Loucy (cell line): ENCODE measurements at regions not wholly inside any gene's neighbourhood (a gene's known extent, or its start where the extent isn't known, plus 50 kb on each side); places are given as distances from the start of the nearest gene placed in this dataset.

Source experiments
- H2AFZ ChIP-seq: fragments of 200-600 bp; sonication (generic); 2 replicates; pipeline ENCODE4 v1.6.0; 2016; ENCODE audit warnings: antibody characterized with exemption, mild to moderate bottlenecking, low read length, moderate library complexity
- H3F3A ChIP-seq: fragments of 200-600 bp; 2 replicates; pipeline ENCODE4 v1.6.0; 2016; ENCODE audit warnings: antibody characterized with exemption, low read depth, mild to moderate bottlenecking
- H3K27me3 ChIP-seq: fragments of 200-600 bp; sonication (generic); 2 replicates; pipeline ENCODE4 v1.6.1; 2014; ENCODE audit warnings: low read length, mild to moderate bottlenecking; ENCODE audit not compliant: insufficient read depth, poor library complexity, severe bottlenecking
- H3K36me3 ChIP-seq: fragments of 200-600 bp; sonication (generic); 2 replicates; pipeline ENCODE4 v1.6.1; 2016; ENCODE audit warnings: low read length; ENCODE audit not compliant: insufficient read depth
- H3K4me1 ChIP-seq: fragments of 200-600 bp; sonication (generic); 2 replicates; pipeline ENCODE4 v1.5.1; 2014; ENCODE audit warnings: low read length, mild to moderate bottlenecking; ENCODE audit not compliant: insufficient read depth, poor library complexity, severe bottlenecking
- H3K4me2 ChIP-seq: fragments of 200-600 bp; sonication (generic); 2 replicates; pipeline ENCODE4 v1.6.0; 2014; ENCODE audit warnings: antibody characterized with exemption, low read length, low read depth, mild to moderate bottlenecking; ENCODE audit not compliant: poor library complexity, severe bottlenecking
- H3K4me3 ChIP-seq: fragments of 200-600 bp; sonication (generic); 2 replicates; pipeline ENCODE4 v1.5.1; 2014; ENCODE audit warnings: low read length, mild to moderate bottlenecking, mixed read lengths; ENCODE audit not compliant: poor library complexity, severe bottlenecking
- H3K79me2 ChIP-seq: fragments of 200-600 bp; sonication (generic); 2 replicates; pipeline ENCODE4 v1.6.1; 2014; ENCODE audit warnings: low read length; ENCODE audit not compliant: insufficient read depth
- H3K9ac ChIP-seq: fragments of 200-600 bp; sonication (generic); 2 replicates; pipeline ENCODE4 v1.6.0; 2014; ENCODE audit warnings: mild to moderate bottlenecking, low read depth, low read length, moderate library complexity; ENCODE audit not compliant: poor library complexity, severe bottlenecking
- H3K9me2 ChIP-seq: fragments of 200-600 bp; sonication (generic); replicated peaks from 2 replicates; pipeline ENCODE4 v1.6.1; 2016; ENCODE audit warnings: low read depth, low read length, mixed read lengths
- H3K9me3 ChIP-seq: fragments of 200-600 bp; sonication (generic); 2 replicates; pipeline ENCODE4 v1.6.1; 2014; ENCODE audit warnings: mild to moderate bottlenecking, antibody characterized with exemption, low read length, low read depth; ENCODE audit not compliant: insufficient read depth
- H4K20me1 ChIP-seq: fragments of 200-600 bp; sonication (generic); 2 replicates; pipeline ENCODE4 v1.6.0; 2014; ENCODE audit warnings: antibody characterized with exemption, low read length, mild to moderate bottlenecking; ENCODE audit not compliant: insufficient read depth, poor library complexity, severe bottlenecking
- EZH2phosphoT487 ChIP-seq: fragments of 200-600 bp; IDR thresholded peaks from 2 replicates; pipeline ENCODE4 v1.6.1; 2018; ENCODE audit warnings: antibody characterized with exemption, mild to moderate bottlenecking, moderate library complexity, borderline replicate concordance
- TF ChIP-seq, protein P1 (sequence below): fragments of 200-600 bp; sonication (generic); conservative IDR thresholded peaks from 2 replicates; pipeline ENCODE4 v1.5.1; 2014; ENCODE audit warnings: mild to moderate bottlenecking, antibody characterized with exemption, low read length

DNA sequence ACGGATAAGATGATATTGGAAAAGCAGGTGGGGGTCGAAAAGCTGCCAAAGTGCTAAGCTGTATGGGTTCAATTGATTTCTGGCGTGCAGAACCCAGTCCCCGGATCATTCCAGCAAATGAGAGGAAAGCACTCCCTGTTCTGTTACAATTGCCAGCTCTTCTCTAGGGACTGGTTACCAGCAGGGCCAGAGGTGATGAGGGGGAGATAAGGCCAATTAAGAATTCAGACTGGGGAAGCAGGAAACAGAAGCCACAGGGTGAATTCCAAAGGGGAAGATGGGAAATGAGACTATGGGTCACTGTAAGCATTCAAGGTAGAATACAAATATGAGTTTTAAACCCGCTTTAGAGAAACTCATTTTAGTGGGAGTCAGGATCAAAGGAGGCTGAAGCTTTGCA, 349.4 kb upstream of the MAP3K7 start:
- Histone ChIP-seq H4K20me1 (no peaks in the 10 kb centered on the region), H3F3A (no peaks in the 10 kb centered on the region), H3K4me2 (no peak overlapping the region), H3K9me3 (no peaks in the 10 kb centered on the region), H2AFZ (no peak overlapping the region), H3K79me2 (no peaks in the 10 kb centered on the region), H3K9ac (no peak overlapping the region), H3K4me1 (no peaks in the 10 kb centered on the region), H3K4me3 (no peak overlapping the region), H3K27me3 (no peaks in the 10 kb centered on the region), H3K9me2 (no peaks in the 10 kb centered on the region), H3K36me3 (no peaks in the 10 kb centered on the region)
- TF ChIP-seq EZH2phosphoT487 = no peak
- TF ChIP-seq, protein P1, sequence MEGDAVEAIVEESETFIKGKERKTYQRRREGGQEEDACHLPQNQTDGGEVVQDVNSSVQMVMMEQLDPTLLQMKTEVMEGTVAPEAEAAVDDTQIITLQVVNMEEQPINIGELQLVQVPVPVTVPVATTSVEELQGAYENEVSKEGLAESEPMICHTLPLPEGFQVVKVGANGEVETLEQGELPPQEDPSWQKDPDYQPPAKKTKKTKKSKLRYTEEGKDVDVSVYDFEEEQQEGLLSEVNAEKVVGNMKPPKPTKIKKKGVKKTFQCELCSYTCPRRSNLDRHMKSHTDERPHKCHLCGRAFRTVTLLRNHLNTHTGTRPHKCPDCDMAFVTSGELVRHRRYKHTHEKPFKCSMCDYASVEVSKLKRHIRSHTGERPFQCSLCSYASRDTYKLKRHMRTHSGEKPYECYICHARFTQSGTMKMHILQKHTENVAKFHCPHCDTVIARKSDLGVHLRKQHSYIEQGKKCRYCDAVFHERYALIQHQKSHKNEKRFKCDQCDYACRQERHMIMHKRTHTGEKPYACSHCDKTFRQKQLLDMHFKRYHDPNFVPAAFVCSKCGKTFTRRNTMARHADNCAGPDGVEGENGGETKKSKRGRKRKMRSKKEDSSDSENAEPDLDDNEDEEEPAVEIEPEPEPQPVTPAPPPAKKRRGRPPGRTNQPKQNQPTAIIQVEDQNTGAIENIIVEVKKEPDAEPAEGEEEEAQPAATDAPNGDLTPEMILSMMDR = no peak

DNA sequence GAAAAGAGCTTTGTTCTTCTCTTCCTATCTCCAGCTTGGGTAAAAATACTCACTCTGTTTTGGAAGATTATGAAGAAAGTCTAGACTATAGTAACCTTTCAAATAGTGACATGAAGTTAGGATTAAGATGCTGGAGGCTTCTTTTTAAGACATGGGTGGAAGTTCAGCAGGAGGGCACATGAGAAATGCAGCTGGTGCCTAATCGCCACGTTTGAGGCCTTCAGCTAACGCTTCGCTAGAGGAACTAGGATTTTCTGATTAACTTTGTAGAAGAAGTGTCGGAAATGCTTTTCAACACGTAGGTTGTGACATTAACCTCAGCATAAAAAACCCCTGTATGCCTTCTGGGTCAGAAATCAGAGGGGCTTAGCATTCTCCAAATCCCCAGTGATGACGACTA, 348.1 kb upstream of the MAP3K7 start:
- no peaks in the 10 kb centered on the region for H3K4me1 ChIP-seq

DNA sequence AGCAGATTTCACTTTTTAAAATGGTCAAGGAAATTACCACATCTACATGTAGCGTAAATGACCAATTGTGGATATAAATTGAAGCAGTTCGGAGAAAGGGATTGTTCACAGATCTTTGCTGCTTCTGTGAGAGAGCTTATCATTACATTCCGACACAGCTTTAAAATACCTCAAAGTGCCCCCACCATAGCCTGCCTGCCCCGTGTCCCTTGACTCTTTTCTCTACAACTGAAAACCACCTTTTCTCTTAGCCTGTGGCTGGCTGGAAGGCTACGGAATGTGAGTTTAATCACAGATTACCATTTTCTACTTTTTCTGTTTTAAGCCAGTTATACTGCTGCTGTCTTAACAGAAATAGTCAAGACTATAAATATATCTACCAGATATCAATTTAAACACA, 347.2 kb upstream of the MAP3K7 start:
- Histone ChIP-seq H3K4me2 (no peak overlapping the region), H3K27me3 (no peaks in the 10 kb centered on the region), H3K9me2 (no peaks in the 10 kb centered on the region), H3K9me3 (no peaks in the 10 kb centered on the region), H3K36me3 (no peaks in the 10 kb centered on the region), H3K79me2 (no peaks in the 10 kb centered on the region), H3K4me3 (no peak overlapping the region), H3K4me1 (no peaks in the 10 kb centered on the region), H4K20me1 (no peaks in the 10 kb centered on the region), H2AFZ (no peak overlapping the region), H3K9ac (no peak overlapping the region), H3F3A (no peaks in the 10 kb centered on the region)
- TF ChIP-seq EZH2phosphoT487 = no peak
- TF ChIP-seq, protein P1 = no peak

More for the DNA sequence above, 348.1 kb upstream of the MAP3K7 start:
- no peaks in the 10 kb centered on the region for H3K9me3 ChIP-seq
- H3K36me3 ChIP-seq = no peaks in the 10 kb centered on the region
- H3K9ac ChIP-seq = no peak overlapping the region
- H2AFZ ChIP-seq = no peak overlapping the region
- H4K20me1 ChIP-seq = no peaks in the 10 kb centered on the region
- H3K27me3 ChIP-seq = no peaks in the 10 kb centered on the region
- H3K9me2 ChIP-seq = no peaks in the 10 kb centered on the region
- H3K4me2 ChIP-seq = no peak overlapping the region
- H3F3A ChIP-seq = no peaks in the 10 kb centered on the region
- TF ChIP-seq, protein P1 = no peak
- TF ChIP-seq EZH2phosphoT487 = no peak
- H3K79me2 ChIP-seq = no peaks in the 10 kb centered on the region
- H3K4me3 ChIP-seq = no peak overlapping the region
